Fibroblast of pulmonary artery (primary cell): ENCODE measurements at regions not wholly inside any gene's neighbourhood (a gene's known extent, or its start where the extent isn't known, plus 50 kb on each side); places are given as distances from the start of the nearest gene placed in this dataset.

Source experiments
- DNase-seq: peaks from one replicate; pipeline ENCODE4 v3.0.0-alpha.2; 2010; ENCODE audit warnings: low read depth
- H3K4me3 ChIP-seq: replicated peaks from 2 replicates; pipeline ENCODE4 v1.5.1; 2011; ENCODE audit warnings: low read depth, mild to moderate bottlenecking, control low read depth, low read length, moderate library complexity
- TF ChIP-seq, protein P1 (sequence below): IDR thresholded peaks from 2 replicates; pipeline ENCODE4 v1.5.1; 2011; ENCODE audit warnings: mild to moderate bottlenecking, control low read depth, low read length, inconsistent platforms; ENCODE audit errors: missing control alignments

GRCh38 chr19:27986299-27986698 is 1226.7 kb downstream of the UQCRFS1 start:
- TF ChIP-seq, protein P1, sequence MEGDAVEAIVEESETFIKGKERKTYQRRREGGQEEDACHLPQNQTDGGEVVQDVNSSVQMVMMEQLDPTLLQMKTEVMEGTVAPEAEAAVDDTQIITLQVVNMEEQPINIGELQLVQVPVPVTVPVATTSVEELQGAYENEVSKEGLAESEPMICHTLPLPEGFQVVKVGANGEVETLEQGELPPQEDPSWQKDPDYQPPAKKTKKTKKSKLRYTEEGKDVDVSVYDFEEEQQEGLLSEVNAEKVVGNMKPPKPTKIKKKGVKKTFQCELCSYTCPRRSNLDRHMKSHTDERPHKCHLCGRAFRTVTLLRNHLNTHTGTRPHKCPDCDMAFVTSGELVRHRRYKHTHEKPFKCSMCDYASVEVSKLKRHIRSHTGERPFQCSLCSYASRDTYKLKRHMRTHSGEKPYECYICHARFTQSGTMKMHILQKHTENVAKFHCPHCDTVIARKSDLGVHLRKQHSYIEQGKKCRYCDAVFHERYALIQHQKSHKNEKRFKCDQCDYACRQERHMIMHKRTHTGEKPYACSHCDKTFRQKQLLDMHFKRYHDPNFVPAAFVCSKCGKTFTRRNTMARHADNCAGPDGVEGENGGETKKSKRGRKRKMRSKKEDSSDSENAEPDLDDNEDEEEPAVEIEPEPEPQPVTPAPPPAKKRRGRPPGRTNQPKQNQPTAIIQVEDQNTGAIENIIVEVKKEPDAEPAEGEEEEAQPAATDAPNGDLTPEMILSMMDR, result no peak
- H3K4me3 ChIP-seq, result no peak overlapping the region
- no peak for DNase-seq

GRCh38 chr19:27975419-27976005 is 1237.4 kb downstream of the UQCRFS1 start:
- H3K4me3 ChIP-seq, result no peak overlapping the region
- TF ChIP-seq, protein P1, result no peak

DNA sequence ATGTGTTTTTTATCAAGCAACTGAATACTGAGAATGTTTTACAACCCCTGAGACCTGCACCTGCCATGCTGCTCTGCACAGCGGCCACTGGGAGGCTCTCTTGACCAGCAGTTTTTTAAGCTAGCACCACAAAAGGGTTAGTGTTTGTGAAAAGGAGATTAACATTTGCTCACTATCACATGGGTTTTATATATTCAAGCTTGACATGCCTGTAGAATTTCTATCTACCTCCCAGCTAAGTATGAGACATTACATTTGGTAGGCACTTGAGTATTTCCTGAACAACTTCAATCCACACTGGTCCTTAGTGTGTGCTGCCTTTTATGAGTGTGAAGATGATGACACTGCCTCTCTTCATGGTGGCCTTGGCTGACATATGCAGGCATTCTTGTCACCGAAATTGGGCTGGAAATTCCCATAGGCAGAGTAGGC is 1238.9 kb downstream of the UQCRFS1 start:
- DNase-seq, result peak; percentile 29
- TF ChIP-seq, protein P1, result peak; percentile 45
- no peak overlapping the region for H3K4me3 ChIP-seq

More at GRCh38 chr19:27975419-27976005, 1237.4 kb downstream of the UQCRFS1 start:
- no peak for DNase-seq

- peak; percentile 17 for DNase-seq
- H3K4me3 ChIP-seq, result no peak overlapping the region
- TF ChIP-seq, protein P1, result no peak
Observed at GRCh38 chr19:27972291-27973040, 1240.5 kb downstream of the UQCRFS1 start.

- no peak for DNase-seq
- H3K4me3 ChIP-seq, result no peak overlapping the region
- TF ChIP-seq, protein P1, result no peak
Observed at GRCh38 chr19:27971869-27972268, 1241.1 kb downstream of the UQCRFS1 start.

GRCh38 chr19:27971071-27971470 is 1241.9 kb downstream of the UQCRFS1 start:
- DNase-seq, result peak; percentile 6
- TF ChIP-seq, protein P1, result no peak
- no peak overlapping the region for H3K4me3 ChIP-seq
